Stimulated activated naive CD8-positive, alpha-beta T cell treated with anti-CD3 and anti-CD28 coated beads, Interleukin-15, Interleukin-2, amounts not matched to agents 100 ng/mL and 50 ng/mL, for 24 hours (primary cell): ENCODE measurements at regions not wholly inside any gene's neighbourhood (a gene's known extent, or its start where the extent isn't known, plus 50 kb on each side); places are given as distances from the start of the nearest gene placed in this dataset.

Experiments
- H3K27ac Mint-ChIP-seq: one replicate; pipeline ENCODE4 v1.8.0; 2021; ENCODE audit warnings: mild to moderate bottlenecking, mixed read lengths
- H3K27me3 Mint-ChIP-seq: one replicate; pipeline ENCODE4 v1.8.0; 2021; ENCODE audit warnings: mixed read lengths
- H3K36me3 Mint-ChIP-seq: one replicate; pipeline ENCODE4 v1.8.0; 2021; ENCODE audit warnings: low read depth, mixed read lengths
- H3K4me1 Mint-ChIP-seq: one replicate; pipeline ENCODE4 v1.8.0; 2021; ENCODE audit warnings: low read depth, mixed read lengths
- H3K4me3 Mint-ChIP-seq: one replicate; pipeline ENCODE4 v1.8.0; 2021; ENCODE audit warnings: mild to moderate bottlenecking, mixed read lengths
- H3K9me3 Mint-ChIP-seq: one replicate; pipeline ENCODE4 v1.8.0; 2021; ENCODE audit warnings: mixed read lengths

- H3K4me3 Mint-ChIP-seq, result no peak overlapping the region
- peaks cover 6% of the 10 kb centered on the region for H3K36me3 Mint-ChIP-seq
- peaks cover 8% of the 10 kb centered on the region for H3K9me3 Mint-ChIP-seq
- H3K27me3 Mint-ChIP-seq, result no peaks in the 10 kb centered on the region
- H3K27ac Mint-ChIP-seq, result peak overlapping the region; percentile 15
- H3K4me1 Mint-ChIP-seq, result peaks cover 61% of the 10 kb centered on the region
Observed at GRCh38 chr2:234420408-234420807, 76.5 kb downstream of the ARL4C start.

- no peaks in the 10 kb centered on the region for H3K27me3 Mint-ChIP-seq
- H3K27ac Mint-ChIP-seq, result peak overlapping the region; percentile 4
- peaks cover 61% of the 10 kb centered on the region for H3K4me1 Mint-ChIP-seq
- H3K9me3 Mint-ChIP-seq, result peaks cover 8% of the 10 kb centered on the region
- no peak overlapping the region for H3K4me3 Mint-ChIP-seq
- H3K36me3 Mint-ChIP-seq, result peaks cover 6% of the 10 kb centered on the region
Observed at GRCh38 chr2:234419726-234420125, 77.2 kb downstream of the ARL4C start.

- Mint-ChIP-seq H3K27ac (no peak overlapping the region), H3K4me3 (no peak overlapping the region), H3K27me3 (no peaks in the 10 kb centered on the region), H3K36me3 (peaks cover 6% of the 10 kb centered on the region), H3K4me1 (peaks cover 32% of the 10 kb centered on the region), H3K9me3 (peaks cover 8% of the 10 kb centered on the region)
Observed at GRCh38 chr2:234415706-234416105, 81.2 kb downstream of the ARL4C start.

- H3K27me3 Mint-ChIP-seq, result no peaks in the 10 kb centered on the region
- peaks cover 30% of the 10 kb centered on the region for H3K4me1 Mint-ChIP-seq
- H3K36me3 Mint-ChIP-seq, result peaks cover 6% of the 10 kb centered on the region
- H3K9me3 Mint-ChIP-seq, result peaks cover 8% of the 10 kb centered on the region
- no peak overlapping the region for H3K4me3 Mint-ChIP-seq
- H3K27ac Mint-ChIP-seq, result no peak overlapping the region
Observed at GRCh38 chr2:234414596-234414995, 82.3 kb downstream of the ARL4C start.

- Mint-ChIP-seq H3K4me3 (no peak overlapping the region), H3K36me3 (no peaks in the 10 kb centered on the region), H3K27ac (no peak overlapping the region), H3K9me3 (no peaks in the 10 kb centered on the region), H3K27me3 (no peaks in the 10 kb centered on the region), H3K4me1 (peaks cover 27% of the 10 kb centered on the region)
Observed at GRCh38 chr2:234412726-234413125, 84.2 kb downstream of the ARL4C start.

- Mint-ChIP-seq H3K27me3 (no peaks in the 10 kb centered on the region), H3K27ac (no peak overlapping the region), H3K36me3 (no peaks in the 10 kb centered on the region), H3K9me3 (no peaks in the 10 kb centered on the region), H3K4me1 (peaks cover 27% of the 10 kb centered on the region), H3K4me3 (no peak overlapping the region)
Observed at GRCh38 chr2:234411793-234412192, 85.1 kb downstream of the ARL4C start.

- peaks cover 36% of the 10 kb centered on the region for H3K4me1 Mint-ChIP-seq
- H3K27ac Mint-ChIP-seq, result no peak overlapping the region
- no peaks in the 10 kb centered on the region for H3K9me3 Mint-ChIP-seq
- no peaks in the 10 kb centered on the region for H3K36me3 Mint-ChIP-seq
- H3K27me3 Mint-ChIP-seq, result no peaks in the 10 kb centered on the region
- no peak overlapping the region for H3K4me3 Mint-ChIP-seq
Observed at GRCh38 chr2:234410526-234410925, 86.4 kb downstream of the ARL4C start.

GRCh38 chr2:234409590-234409989 lies 87.3 kb downstream of the ARL4C start:
- no peaks in the 10 kb centered on the region for H3K27me3 Mint-ChIP-seq
- no peaks in the 10 kb centered on the region for H3K9me3 Mint-ChIP-seq
- no peak overlapping the region for H3K4me3 Mint-ChIP-seq
- no peaks in the 10 kb centered on the region for H3K36me3 Mint-ChIP-seq
- no peak overlapping the region for H3K27ac Mint-ChIP-seq
- peaks cover 36% of the 10 kb centered on the region for H3K4me1 Mint-ChIP-seq

GRCh38 chr2:234406085-234406484 lies 90.8 kb downstream of the ARL4C start:
- Mint-ChIP-seq H3K27me3 (no peaks in the 10 kb centered on the region), H3K4me3 (no peak overlapping the region), H3K4me1 (peaks cover 48% of the 10 kb centered on the region), H3K27ac (no peak overlapping the region), H3K9me3 (no peaks in the 10 kb centered on the region), H3K36me3 (no peaks in the 10 kb centered on the region)

GRCh38 chr2:234405462-234405861 lies 91.4 kb downstream of the ARL4C start:
- Mint-ChIP-seq H3K27me3 (no peaks in the 10 kb centered on the region), H3K4me1 (peaks cover 48% of the 10 kb centered on the region), H3K9me3 (peaks cover 4% of the 10 kb centered on the region), H3K36me3 (peaks cover 4% of the 10 kb centered on the region), H3K27ac (no peak overlapping the region), H3K4me3 (no peak overlapping the region)

- Mint-ChIP-seq H3K27me3 (no peaks in the 10 kb centered on the region), H3K27ac (peak overlapping the region; percentile 18), H3K4me1 (peaks cover 46% of the 10 kb centered on the region), H3K9me3 (peaks cover 4% of the 10 kb centered on the region), H3K36me3 (peaks cover 4% of the 10 kb centered on the region), H3K4me3 (no peak overlapping the region)
Observed at GRCh38 chr2:234404957-234405356, 91.9 kb downstream of the ARL4C start.

GRCh38 chr2:234403751-234404150 lies 93.1 kb downstream of the ARL4C start:
- Mint-ChIP-seq H3K27ac (no peak overlapping the region), H3K4me1 (peaks cover 55% of the 10 kb centered on the region), H3K9me3 (peaks cover 4% of the 10 kb centered on the region), H3K4me3 (no peak overlapping the region), H3K27me3 (no peaks in the 10 kb centered on the region), H3K36me3 (peaks cover 4% of the 10 kb centered on the region)

- Mint-ChIP-seq H3K27me3 (no peaks in the 10 kb centered on the region), H3K27ac (peak overlapping the region; percentile 34), H3K4me1 (peaks cover 59% of the 10 kb centered on the region), H3K36me3 (peaks cover 4% of the 10 kb centered on the region), H3K4me3 (no peak overlapping the region), H3K9me3 (peaks cover 4% of the 10 kb centered on the region)
Observed at GRCh38 chr2:234403074-234403473, 93.8 kb downstream of the ARL4C start.

- peaks cover 4% of the 10 kb centered on the region for H3K9me3 Mint-ChIP-seq
- H3K27ac Mint-ChIP-seq, result peak overlapping the region; percentile 33
- H3K4me3 Mint-ChIP-seq, result no peak overlapping the region
- H3K27me3 Mint-ChIP-seq, result no peaks in the 10 kb centered on the region
- peaks cover 55% of the 10 kb centered on the region for H3K4me1 Mint-ChIP-seq
- H3K36me3 Mint-ChIP-seq, result peaks cover 4% of the 10 kb centered on the region
Observed at GRCh38 chr2:234401426-234401825, 95.5 kb downstream of the ARL4C start.

- no peak overlapping the region for H3K4me3 Mint-ChIP-seq
- H3K36me3 Mint-ChIP-seq, result peaks cover 4% of the 10 kb centered on the region
- H3K27ac Mint-ChIP-seq, result peak overlapping the region; percentile 31
- H3K4me1 Mint-ChIP-seq, result peaks cover 50% of the 10 kb centered on the region
- peaks cover 4% of the 10 kb centered on the region for H3K9me3 Mint-ChIP-seq
- H3K27me3 Mint-ChIP-seq, result no peaks in the 10 kb centered on the region
Observed at GRCh38 chr2:234399451-234400246, 97.2 kb downstream of the ARL4C start.

GRCh38 chr2:234398531-234398930 lies 98.3 kb downstream of the ARL4C start:
- no peaks in the 10 kb centered on the region for H3K27me3 Mint-ChIP-seq
- no peak overlapping the region for H3K27ac Mint-ChIP-seq
- peaks cover 4% of the 10 kb centered on the region for H3K36me3 Mint-ChIP-seq
- H3K4me1 Mint-ChIP-seq, result peaks cover 61% of the 10 kb centered on the region
- peaks cover 4% of the 10 kb centered on the region for H3K9me3 Mint-ChIP-seq
- H3K4me3 Mint-ChIP-seq, result no peak overlapping the region
